ENCODE measurements at regions not wholly inside any gene's neighbourhood (a gene's known extent, or its start where the extent isn't known, plus 50 kb on each side); places are given as distances from the start of the nearest gene placed in this dataset.

DNA sequence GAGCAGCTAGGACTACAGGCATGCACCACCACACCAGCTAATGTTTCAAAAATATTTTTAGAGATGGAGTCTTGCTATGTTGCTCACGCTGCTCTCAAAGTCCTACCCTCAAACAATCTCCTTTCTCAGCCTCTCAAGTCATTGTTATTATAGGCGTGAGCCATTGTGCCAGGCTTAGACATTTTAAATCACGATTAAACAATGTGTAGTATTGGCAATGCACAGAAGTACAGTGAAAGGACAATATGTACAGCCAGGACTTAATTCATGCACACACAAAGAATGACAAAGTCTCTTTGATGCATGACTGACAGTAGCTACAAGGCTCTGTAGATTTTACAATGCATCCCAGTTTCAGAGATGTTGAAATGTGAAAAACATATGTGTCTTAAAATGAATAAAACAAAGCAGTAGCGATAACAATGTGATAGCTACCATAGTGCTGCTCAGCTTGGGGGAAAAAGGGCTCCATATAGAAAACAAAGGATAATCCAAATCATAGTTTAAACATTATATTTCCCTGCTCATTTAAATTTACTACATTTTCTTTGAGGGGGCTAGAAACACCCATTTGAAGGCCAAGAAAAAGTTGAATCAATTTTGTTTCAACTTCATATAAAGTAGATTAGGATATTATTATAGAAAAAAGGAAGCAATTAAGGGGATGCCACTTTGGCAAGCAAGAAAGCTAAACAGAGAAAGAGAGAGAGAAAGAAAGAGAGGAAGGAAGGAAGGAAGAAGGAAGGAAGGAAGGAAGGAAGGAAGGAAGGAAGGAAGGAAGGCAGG, 272.4 kb upstream of the SMIM31 start:
- no peak for TF ChIP-seq CTCF (IDR thresholded peaks at IDR 0.05; ENCODE audit: poor library complexity, severe bottlenecking)
- TF ChIP-seq POLR2AphosphoS5 (IDR thresholded peaks at IDR 0.05), result no peak
- no peak for TF ChIP-seq RAD21 (conservative IDR thresholded peaks at IDR 0.05)
- no peak for TF ChIP-seq EZH2 (IDR thresholded peaks at IDR 0.05; ENCODE audit: borderline replicate concordance, insufficient read depth, low read length, poor library complexity, severe bottlenecking)
- TF ChIP-seq EP300 (conservative IDR thresholded peaks at IDR 0.05; ENCODE audit: poor library complexity, severe bottlenecking), result peak; percentile 33
- TF ChIP-seq TAF1 (IDR thresholded peaks at IDR 0.05; ENCODE audit: low read depth), result no peak
- TF ChIP-seq, protein P1, sequence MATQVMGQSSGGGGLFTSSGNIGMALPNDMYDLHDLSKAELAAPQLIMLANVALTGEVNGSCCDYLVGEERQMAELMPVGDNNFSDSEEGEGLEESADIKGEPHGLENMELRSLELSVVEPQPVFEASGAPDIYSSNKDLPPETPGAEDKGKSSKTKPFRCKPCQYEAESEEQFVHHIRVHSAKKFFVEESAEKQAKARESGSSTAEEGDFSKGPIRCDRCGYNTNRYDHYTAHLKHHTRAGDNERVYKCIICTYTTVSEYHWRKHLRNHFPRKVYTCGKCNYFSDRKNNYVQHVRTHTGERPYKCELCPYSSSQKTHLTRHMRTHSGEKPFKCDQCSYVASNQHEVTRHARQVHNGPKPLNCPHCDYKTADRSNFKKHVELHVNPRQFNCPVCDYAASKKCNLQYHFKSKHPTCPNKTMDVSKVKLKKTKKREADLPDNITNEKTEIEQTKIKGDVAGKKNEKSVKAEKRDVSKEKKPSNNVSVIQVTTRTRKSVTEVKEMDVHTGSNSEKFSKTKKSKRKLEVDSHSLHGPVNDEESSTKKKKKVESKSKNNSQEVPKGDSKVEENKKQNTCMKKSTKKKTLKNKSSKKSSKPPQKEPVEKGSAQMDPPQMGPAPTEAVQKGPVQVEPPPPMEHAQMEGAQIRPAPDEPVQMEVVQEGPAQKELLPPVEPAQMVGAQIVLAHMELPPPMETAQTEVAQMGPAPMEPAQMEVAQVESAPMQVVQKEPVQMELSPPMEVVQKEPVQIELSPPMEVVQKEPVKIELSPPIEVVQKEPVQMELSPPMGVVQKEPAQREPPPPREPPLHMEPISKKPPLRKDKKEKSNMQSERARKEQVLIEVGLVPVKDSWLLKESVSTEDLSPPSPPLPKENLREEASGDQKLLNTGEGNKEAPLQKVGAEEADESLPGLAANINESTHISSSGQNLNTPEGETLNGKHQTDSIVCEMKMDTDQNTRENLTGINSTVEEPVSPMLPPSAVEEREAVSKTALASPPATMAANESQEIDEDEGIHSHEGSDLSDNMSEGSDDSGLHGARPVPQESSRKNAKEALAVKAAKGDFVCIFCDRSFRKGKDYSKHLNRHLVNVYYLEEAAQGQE (IDR thresholded peaks at IDR 0.05; ENCODE audit: borderline replicate concordance), result no peak
- TF ChIP-seq MXI1 (conservative IDR thresholded peaks at IDR 0.05; ENCODE audit: poor library complexity, severe bottlenecking), result no peak
